ENCODE measurements at regions not wholly inside any gene's neighbourhood (a gene's known extent, or its start where the extent isn't known, plus 50 kb on each side); places are given as distances from the start of the nearest gene placed in this dataset.

GRCh38 chr3:187906920-187907319, 161.7 kb upstream of the BCL6 start:
- DNase-seq, result no peak

GRCh38 chr3:187909866-187910265, 164.6 kb upstream of the BCL6 start:
- DNase-seq, result no peak

- no peak for DNase-seq
These were observed 166.7 kb upstream of the BCL6 start for GRCh38 chr3:187912007-187912406.

GRCh38 chr3:187913617-187914033, 168.4 kb upstream of the BCL6 start:
- DNase-seq, result no peak

- DNase-seq, result no peak
These were observed 169.0 kb upstream of the BCL6 start for GRCh38 chr3:187914231-187914630.

- DNase-seq, result no peak
These were observed 170.8 kb upstream of the BCL6 start for GRCh38 chr3:187916072-187916471.

- DNase-seq, result no peak
These were observed 172.9 kb upstream of the BCL6 start for GRCh38 chr3:187918081-187918644.

GRCh38 chr3:187919048-187919447, 173.8 kb upstream of the BCL6 start:
- DNase-seq, result peak; percentile 88

GRCh38 chr3:187919544-187919943, 174.3 kb upstream of the BCL6 start:
- DNase-seq, result peak; percentile 62

GRCh38 chr3:187920030-187920429, 174.8 kb upstream of the BCL6 start:
- no peak for DNase-seq

GRCh38 chr3:187920913-187921312, 175.6 kb upstream of the BCL6 start:
- no peak for DNase-seq

- DNase-seq, result no peak
These were observed 176.3 kb upstream of the BCL6 start for GRCh38 chr3:187921391-187922074.

GRCh38 chr3:187922704-187923416, 177.6 kb upstream of the BCL6 start:
- peak; percentile 82 for DNase-seq

GRCh38 chr3:187924651-187925050, 179.4 kb upstream of the BCL6 start:
- DNase-seq, result no peak

GRCh38 chr3:187925326-187925725, 180.1 kb upstream of the BCL6 start:
- no peak for DNase-seq

- no peak for DNase-seq
These were observed 181.4 kb upstream of the BCL6 start for GRCh38 chr3:187926620-187927019.

- no peak for DNase-seq
These were observed 182.3 kb upstream of the BCL6 start for GRCh38 chr3:187927565-187927964.

- no peak for DNase-seq
These were observed 184.0 kb upstream of the BCL6 start for GRCh38 chr3:187929112-187929816.

- DNase-seq, result no peak
These were observed 184.8 kb upstream of the BCL6 start for GRCh38 chr3:187930021-187930420.

- no peak for DNase-seq
These were observed 185.8 kb upstream of the BCL6 start for GRCh38 chr3:187931101-187931500.

GRCh38 chr3:187931770-187932278, 186.6 kb upstream of the BCL6 start:
- DNase-seq, result no peak

GRCh38 chr3:187932530-187932929, 187.3 kb upstream of the BCL6 start:
- DNase-seq, result no peak

- DNase-seq, result peak; percentile 81
These were observed 190.4 kb upstream of the BCL6 start for GRCh38 chr3:187935623-187936156.
